Suppressor macrophage (primary cell): ENCODE measurements at regions not wholly inside any gene's neighbourhood (a gene's known extent, or its start where the extent isn't known, plus 50 kb on each side); places are given as distances from the start of the nearest gene placed in this dataset.

ENCODE experiments used
- DNase-seq, 4 experiments: peaks; one replicate each; pipeline ENCODE4 v3.0.0-alpha.2; 2020 to 2022

DNA sequence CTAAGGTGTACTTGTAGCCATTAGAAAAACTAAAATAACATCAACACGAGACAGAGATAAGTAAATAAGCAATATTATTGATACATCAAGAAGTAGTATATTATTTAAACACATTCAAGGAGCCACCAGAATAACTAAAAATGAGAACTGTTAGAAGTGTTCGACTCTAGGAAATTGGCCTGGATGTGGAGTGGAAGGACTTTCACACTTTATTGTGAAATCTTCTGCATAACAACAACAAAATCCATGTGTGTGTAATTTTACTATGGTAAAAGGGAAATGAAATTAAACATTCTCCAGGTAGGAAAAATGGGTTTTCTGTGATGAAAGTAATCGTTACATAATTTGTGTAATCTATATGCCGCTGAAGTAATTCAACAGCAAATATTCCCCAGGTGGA lies 96.3 kb upstream of the RNF152 start:
- DNase-seq, result no peak

DNA sequence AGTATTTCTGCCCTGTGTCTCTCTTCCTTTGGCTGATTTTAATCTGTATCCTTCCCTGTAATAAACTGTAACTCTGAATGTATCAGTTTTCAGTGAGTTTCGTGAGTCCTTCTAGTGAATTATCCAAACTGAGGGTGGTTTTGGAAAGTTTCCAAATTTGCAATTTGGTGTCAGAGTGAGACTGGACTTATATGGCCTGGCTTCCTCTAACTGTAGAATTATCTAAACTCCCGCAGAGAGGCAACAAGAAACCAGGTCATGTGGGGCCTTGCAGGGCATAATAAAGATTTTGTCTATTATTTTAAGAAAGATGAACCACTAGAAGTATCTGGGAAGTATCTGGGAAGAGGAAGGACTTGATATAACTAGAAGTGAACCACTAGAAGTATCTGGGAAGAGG lies 95.3 kb upstream of the RNF152 start:
- DNase-seq, result peak in 3 of 4 experiments; percentile 19 to 76 (median 37)

DNA sequence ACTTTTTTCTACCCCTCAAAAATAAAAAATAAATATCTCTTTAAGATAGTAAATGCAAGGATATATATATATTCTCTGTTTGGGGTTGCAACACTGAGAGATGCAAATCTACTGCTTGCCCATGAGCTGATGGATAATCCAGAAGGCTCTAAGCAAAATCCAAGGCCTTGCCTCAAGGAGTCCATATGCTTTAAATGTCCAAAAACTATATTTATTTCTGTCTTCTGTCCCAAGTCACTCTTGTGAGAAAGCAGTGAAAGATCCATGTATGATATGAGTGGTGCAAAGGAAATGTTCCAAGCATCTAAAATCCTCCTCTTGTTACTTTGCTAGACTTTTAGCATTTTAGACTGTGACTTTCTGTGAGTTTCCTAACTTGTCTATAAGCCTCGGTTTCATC lies 92.9 kb upstream of the RNF152 start:
- DNase-seq, result no peak

DNA sequence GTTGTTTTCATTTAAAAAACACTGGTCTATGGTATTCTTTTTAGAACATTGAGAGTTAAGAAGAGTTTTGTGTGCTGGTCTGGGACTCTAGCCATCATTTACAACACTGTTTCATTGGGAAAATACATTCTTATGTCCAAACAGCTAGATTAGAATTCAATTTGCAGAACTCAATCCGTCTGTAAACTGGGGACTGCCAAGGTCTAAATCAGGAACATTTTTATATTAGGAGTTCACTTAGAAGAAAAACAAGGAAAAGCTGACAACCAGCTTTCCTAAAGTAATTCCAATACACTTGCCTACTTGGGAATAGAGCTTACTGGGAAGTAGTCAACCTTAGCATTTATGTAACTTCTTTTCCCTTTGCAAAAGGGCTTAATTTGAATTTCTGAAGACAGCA lies 91.5 kb upstream of the RNF152 start:
- no peak for DNase-seq

DNA sequence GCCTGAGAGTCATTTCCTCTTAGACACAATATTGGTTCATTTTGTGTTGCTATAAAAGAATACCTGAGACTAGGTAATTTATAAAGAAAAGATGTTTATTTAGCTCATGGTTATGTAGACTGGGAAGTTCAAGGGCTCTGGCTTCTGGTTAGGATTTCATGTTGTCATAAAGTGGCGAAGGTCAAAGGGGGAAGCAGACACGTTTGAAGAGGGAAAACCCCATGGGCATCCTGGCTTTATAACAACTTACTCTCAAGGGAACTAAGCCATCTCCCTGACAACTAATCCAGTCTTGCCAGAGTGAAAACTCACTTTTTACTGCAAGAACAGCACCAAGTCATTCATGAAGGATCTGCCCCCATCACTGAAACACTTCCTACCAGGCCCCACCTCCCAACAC lies 89.7 kb upstream of the RNF152 start:
- peak; percentile 30 to 62 (median 48) for DNase-seq

DNA sequence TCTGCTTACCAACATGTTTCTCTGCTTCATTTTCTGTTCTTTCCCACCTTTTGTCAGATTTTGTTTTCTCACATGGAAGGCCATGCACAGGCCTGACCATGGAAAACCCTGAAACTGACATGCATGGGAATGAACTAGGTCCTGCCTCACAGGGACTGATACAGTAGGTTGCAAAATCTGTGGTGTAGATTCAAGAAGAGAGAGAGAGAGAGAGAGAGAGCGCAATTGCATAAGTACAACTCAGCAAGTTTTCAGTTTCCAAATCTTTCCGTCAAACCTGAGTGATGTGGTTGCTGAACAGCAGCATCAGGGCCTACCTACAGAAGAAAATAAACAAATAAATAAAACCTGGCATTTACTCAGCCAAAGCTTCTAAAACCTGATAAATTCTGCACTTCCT lies 87.5 kb upstream of the RNF152 start:
- peak in 3 of 4 experiments; percentile 33 to 61 (median 40) for DNase-seq

DNA sequence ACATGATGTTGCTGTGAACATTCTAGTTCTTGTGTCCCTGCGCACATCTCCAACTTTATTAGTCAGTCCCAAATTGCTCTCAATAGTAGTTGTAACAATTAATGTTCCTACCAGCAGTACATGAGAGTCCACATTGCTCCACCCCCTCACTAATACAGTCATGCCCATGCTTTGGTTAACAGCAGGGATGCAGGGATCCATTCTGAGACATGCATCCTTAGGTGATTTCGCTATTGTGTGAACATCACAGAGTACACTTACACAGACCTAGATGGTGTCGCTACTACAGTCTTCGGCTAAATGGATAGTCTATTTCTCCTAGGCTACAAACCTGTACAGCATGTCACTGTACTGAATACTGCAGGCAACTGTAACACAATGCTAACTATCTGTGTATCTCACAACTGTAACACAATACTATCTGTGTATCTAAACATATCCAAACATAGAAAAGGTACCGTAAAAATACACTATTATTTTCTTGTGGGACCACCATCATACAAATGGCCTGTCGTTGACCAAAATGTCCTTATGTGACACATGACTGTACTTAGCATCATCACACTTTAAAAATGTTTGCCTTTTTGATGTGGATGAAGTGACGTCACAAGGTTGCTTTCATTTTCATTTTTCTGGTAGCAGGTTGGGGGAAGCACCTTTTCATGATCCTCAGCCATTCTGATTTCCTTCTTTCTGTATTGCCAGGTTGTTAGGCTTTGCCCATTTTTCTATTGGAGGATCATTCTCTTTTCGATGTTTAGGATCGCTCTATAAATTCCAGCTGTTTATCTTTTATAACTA lies 82.9 kb upstream of the RNF152 start:
- no peak for DNase-seq

DNA sequence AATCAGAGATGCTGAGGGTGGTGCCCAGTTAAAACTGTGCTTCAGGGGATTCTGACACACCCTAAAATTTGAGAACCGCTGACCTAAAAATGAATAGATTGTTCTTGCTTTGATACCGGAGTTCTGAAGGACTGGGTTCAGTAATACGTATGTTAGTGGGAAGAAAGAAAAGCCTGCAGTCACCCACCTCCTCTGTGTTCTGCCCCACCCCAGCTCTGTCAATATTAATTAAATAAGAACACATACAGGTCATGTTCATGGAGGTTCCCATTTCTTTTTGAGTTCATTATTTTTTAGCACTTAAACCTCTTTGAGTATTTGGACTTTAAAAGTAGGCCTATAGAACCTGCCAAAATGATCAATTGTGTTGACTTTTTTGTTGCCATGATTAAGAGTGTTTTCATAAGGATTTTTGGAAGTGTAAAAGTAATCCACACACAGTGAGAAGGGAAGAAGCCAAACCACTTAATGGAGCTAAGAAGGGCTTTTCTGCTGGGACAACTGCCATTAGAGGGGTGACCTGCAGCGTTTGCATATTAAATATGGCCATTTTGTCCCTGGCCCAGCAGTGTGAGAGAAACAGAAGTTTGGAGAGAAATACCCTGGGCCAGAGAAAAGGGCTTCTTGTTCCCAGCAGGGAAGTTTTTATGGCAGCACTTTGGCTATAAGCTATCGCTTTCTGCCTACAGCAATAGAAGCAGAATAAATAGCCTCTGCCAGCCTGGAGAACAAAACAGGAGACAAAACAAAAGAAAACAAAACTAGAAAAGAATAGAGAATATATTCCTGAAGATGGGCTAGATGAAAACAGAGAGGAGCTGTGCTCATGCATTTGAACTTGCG lies 80.7 kb upstream of the RNF152 start:
- no peak for DNase-seq

DNA sequence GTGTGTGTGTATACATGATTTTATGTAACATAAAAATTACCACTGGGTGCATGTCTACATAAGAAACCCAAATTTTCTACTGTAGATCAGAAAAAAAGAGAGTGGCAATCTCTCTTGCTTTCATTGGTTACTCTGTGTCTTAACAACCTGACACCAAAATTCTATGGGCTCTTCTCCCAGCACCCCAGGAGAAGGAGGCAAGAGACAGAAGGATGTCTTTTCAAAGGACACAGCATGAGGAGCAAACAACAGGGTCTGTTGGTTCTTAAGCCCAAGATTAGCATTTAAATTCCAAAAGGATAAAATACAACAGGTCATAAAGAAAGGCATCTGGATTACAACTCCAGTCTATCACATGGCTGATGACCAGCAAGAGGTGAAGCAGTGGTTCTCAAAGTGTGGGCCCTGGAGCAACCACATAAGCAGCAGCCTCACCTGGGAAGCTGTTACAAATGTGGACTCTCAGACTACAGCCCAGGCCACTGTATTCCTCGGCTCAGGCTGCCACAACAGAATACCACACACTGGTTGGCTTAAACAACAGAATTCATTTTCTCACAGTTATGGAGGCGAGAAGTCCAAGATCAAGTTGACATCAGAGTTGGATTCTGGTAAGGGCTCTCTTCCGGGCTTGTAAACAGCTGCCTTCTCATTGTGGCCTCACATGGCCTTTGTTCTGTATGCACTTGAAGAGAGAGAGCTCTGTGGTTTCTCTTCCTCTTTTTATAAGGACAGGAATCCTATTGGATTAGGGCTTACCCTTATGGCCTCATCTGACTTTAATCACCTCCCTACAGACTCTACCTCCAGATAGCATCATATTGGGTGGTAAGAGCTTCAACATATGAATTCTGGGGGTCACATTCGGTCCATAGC lies 79.8 kb upstream of the RNF152 start:
- DNase-seq, result peak; percentile 52 to 84 (median 70)

DNA sequence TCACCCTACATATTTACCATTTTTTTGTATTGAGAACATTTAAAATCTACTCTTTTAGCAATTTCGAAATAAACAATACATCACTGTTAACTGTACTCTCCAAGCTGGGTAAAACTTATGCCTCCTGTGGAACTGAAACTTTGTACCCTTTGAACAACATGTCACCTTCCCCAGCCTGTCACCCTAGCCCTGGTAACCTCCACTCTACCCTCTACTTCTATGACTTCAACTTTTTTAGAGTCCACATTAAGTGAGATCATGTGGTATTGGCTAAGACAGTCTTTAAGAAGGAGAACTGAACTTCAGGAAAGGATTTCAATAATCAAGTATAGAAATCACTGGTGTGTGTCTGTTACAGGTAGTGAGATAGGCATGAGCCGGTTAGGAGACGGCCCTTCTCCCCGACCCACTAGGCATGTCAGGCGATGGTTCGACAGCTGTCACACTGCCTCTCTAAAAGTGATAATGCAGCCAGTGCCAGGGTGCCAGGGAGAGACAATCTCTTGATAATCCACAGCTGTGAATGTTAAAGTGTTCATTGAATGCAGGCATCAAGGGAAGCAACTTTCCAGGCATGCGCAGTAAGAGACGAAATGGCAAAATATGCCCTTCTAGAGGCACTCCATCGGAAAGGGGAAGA lies 74.6 kb upstream of the RNF152 start:
- peak in 3 of 4 experiments; percentile 17 to 62 (median 53) for DNase-seq

DNA sequence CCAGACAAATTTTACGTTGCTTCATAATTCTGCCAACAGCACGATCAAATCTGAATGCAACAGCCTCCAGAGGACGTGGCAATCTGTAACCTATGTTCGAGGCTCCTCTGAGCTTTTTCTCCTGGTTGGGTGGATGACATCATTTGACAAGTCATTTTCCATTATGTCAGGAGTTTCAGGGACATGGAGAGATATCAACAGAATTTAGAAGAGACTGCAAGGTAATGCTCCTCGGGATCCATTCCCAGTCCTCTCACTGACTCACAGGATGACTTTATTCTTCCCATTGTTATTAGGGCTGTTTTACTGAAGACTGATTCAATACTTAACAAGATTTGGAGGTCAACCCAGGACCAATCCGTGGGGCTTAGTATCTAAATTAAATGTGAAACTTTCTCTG lies 72.5 kb upstream of the RNF152 start:
- DNase-seq, result no peak

DNA sequence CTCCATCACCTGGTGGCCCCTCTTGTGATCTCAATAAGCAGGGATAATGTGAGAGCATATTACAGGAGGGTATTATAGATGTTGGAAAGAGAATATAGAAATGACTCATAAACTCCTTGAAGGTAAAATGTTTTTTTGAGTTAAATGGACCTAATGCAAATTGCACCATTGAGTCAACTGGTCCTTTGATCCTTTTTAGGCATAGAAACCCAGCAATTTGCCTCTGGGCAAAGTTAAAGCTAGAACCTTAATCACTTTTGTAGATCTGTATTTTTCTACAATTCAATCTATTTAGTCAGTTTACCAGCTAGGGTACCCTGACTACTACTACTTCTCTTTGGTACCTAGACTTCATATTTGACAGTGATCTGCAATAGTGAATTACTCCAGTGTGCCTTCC lies 71.8 kb upstream of the RNF152 start:
- no peak for DNase-seq

DNA sequence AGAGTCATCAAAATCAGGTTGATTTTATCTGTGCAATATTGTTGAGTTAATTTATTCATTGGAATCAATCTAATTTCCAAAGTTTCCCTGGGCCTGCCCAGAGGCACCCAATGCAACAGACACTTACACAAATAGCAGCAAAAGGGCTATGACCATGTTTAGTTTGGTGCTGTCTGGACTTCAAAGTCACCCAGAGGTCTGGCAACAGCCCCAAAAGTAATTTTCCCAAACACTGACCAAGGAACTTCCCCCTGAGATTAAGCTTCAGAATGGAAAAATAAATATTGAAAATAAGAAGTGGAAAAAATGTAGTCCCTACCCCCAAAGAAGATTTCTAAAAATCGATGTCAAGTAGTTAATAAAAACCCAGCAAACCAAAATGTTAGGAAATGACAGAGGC lies 70.9 kb upstream of the RNF152 start:
- no peak for DNase-seq

DNA sequence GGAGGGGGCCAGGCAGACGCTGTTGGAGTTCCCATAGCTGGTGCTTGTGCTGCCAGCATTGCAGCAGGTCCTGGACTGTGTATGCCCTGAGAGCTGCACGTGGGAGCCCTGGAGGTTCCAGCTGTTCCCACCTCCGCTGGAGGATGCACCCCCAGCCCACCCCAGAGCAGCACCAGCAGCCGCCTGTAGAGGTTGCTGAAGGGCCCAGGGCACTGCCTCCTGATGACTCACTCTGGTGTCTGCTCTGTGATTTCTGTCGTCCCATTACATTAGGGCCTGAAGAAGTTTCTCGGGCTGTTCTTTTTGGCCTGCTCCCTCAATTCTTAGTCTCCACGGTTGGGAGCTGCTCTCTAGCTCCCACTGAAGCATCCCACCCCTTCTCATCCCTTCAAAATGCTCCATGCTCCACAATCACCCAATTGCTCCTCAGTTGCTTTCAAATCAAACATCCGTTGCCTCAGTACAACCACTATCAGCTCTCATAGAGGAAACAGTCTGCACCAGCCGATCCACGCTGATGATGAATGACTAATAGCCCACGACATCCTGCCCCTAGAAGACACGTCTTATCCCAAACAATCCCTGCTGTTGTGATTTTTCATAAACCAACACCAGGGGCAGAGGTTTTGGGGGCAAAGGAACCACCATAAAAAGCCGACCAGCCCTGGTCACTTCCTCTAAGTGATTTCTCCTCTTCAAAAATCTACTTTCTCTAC lies 65.2 kb upstream of the RNF152 start:
- DNase-seq, result no peak

DNA sequence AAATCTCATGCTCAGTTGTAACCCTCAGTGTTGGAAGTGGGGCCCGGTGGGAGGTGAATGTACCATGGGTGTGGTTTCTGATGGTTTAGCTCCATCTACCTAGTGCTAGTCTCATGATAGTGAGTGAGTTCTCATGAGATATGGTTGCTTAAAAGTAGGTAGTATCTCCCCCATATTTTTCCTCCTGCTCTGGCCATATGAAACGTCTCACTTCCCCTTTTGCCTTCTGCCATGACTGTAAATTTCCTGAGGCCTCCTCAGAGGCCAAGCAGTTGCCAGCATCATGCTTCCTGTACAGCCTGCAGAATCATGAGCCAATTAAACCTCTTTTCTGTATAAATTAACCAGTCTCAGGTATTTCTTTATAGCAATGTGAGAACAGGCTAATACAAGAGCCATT lies 62.8 kb upstream of the RNF152 start:
- peak in 3 of 4 experiments; percentile 7 to 32 (median 31) for DNase-seq

DNA sequence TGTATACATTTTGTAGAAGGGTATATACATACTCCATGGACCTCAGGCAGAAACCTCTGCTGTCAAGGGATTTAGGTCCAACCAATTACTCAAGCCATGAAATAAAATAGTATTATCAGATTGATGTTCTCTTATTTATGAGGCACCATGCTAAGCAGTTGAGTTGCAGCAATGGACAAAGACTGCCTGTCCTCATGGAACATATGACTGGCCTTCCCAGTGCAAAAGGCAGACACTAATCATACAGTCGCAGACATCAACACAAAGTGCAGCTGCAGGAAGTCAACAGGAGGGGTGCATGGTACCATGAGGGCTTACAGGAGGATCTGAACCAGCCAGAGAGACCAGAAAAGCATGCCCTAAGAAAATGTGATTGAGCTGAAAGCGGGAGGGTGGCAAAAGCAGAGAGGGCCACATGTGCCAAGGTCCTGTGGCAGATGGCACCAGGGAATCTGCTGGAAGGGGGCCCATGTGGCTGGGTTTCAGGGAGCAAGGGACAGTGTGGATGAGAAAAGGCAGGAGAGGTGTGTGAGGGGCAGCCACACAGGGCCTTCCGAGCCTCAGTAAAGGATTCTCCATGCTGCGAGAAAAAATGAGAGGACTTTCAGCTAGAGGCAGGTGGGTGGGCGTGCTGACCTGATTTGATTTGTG lies 61.4 kb upstream of the RNF152 start:
- DNase-seq, result no peak

DNA sequence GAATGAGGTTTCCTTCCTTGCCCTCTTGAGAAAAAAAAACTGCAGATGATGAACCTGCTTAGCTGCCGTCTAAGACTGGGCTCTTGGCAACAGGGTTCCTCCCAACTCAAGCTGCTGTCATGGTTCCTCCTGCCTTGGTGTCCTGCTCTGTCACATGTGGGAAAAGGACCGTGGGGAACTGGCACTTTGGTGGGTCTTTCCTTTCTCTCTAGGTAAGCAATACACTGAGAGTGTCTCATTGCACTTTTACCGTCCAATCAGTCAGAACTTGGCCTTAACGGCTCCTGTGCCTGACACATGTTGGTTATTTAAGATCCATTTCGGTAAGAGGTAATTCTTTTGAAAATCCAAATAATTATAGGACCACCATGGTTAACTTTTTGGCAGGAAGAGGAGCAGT lies 60.8 kb upstream of the RNF152 start:
- no peak for DNase-seq

DNA sequence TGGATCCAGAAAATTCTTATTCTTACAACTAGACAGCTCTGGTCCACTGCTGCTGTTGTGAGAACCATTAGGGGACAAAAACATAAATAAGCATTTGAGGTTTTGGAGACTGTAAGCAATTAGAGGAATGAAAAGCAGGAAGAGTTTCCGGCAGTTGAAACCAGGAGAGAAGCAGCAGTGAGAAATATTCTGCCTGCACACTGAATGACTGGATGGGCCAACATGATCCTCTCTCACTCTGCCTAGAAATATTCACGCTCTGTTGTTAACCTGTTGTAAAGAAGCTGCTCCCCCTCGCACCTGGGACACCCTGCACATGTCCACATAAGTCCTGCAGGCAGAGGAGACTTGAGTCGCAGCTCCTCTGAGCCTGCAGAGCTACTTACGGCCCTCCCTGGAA lies 60.4 kb upstream of the RNF152 start:
- DNase-seq, result no peak

DNA sequence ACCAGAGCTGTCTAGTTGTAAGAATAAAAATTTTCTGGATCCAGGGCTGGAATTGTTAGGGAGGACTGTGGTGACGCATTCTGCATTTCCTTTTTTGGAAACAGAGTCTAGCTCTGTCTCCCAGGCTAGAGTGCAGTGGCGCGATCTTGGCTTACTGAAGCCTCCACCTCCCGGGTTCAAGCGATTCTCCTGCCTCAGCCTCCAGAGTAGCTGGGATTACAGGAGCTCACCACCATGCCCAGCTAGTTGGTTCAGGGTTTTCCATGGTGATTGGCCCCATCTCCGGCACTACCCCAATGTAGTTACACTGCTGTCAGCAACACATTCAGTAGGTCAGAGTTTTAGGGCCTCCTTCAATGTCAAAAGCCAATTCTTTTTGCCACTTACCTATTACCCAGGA lies 58.6 kb upstream of the RNF152 start:
- DNase-seq, result no peak

DNA sequence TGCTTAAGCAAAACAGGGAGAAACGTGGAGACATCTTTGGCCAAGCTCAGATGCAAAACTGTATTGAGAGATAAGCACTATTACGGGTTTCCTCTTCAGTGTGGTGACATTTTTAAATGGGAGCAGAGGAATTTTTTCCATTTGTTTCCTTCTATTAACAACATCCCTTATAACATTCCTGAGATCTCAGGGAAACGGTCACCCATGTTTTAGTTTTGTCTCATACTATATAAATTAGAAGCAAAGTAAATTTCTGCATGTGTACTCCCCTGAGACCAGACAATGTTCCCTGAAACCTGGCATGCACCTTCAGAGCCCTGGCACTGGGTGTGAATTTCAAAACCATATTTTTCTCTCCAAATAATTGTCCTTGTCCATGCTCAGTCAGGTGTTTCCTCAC lies 57.6 kb upstream of the RNF152 start:
- DNase-seq, result no peak

DNA sequence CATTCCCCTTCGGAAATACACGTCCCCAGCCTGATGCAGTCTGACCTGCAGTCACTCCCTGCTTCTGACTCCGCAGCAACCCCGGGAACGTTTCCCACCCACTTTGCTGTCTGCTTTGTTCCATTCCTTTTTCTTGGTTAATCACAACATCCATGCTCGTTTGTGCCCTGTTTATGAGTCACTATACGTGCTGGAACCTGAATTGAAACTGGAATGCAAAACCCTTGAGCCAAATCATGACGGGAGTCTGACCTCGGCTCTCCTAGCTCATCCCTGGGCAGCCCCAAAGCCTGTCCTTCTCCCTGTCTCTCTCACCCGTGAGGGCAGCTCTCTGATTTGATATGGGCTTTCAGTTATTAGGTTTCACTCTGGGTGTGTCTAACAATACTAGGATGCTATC lies 57.1 kb upstream of the RNF152 start:
- no peak for DNase-seq
